Ishikawa (cell line): ENCODE measurements at regions not wholly inside any gene's neighbourhood (a gene's known extent, or its start where the extent isn't known, plus 50 kb on each side); places are given as distances from the start of the nearest gene placed in this dataset.

ENCODE experiments used
- CEBPB ChIP-seq: IDR thresholded peaks from 2 replicates; pipeline ENCODE4 v1.6.1; 2012
- CREB1 ChIP-seq: IDR thresholded peaks from 2 replicates; pipeline ENCODE4 v1.6.1; 2012; ENCODE audit warnings: low read depth
- EGR1 ChIP-seq: IDR thresholded peaks from 2 replicates; pipeline ENCODE4 v1.6.1; 2012
- EP300 ChIP-seq: IDR thresholded peaks from 2 replicates; pipeline ENCODE4 v1.6.1; 2012; ENCODE audit warnings: borderline replicate concordance
- FOXM1 ChIP-seq: IDR thresholded peaks from 2 replicates; pipeline ENCODE4 v1.6.1; 2012; ENCODE audit warnings: low read depth, borderline replicate concordance
- MAX ChIP-seq: IDR thresholded peaks from 2 replicates; pipeline ENCODE4 v1.6.1; 2012
- NFIC ChIP-seq: IDR thresholded peaks from 2 replicates; pipeline ENCODE4 v1.6.1; 2012
- RAD21 ChIP-seq: IDR thresholded peaks from 2 replicates; pipeline ENCODE4 v1.6.1; 2012; ENCODE audit warnings: low read depth
- REST ChIP-seq: IDR thresholded peaks from 2 replicates; pipeline ENCODE4 v1.6.1; 2012; ENCODE audit warnings: low read depth, mild to moderate bottlenecking
- TAF1 ChIP-seq: IDR thresholded peaks from 2 replicates; pipeline ENCODE4 v1.6.1; 2012; ENCODE audit warnings: low read depth, mild to moderate bottlenecking
- TEAD4 ChIP-seq: IDR thresholded peaks from 2 replicates; pipeline ENCODE4 v1.6.1; 2012
- USF1 ChIP-seq: IDR thresholded peaks from 2 replicates; pipeline ENCODE4 v1.6.1; 2012
- YY1 ChIP-seq: IDR thresholded peaks from 2 replicates; pipeline ENCODE4 v1.6.1; 2012; ENCODE audit warnings: low read depth

- no peak for TF ChIP-seq CEBPB
- TF ChIP-seq EP300 = no peak
- TF ChIP-seq TAF1 = no peak
- no peak for TF ChIP-seq EGR1
- no peak for TF ChIP-seq REST
- TF ChIP-seq TEAD4 = no peak
- no peak for TF ChIP-seq CREB1
- TF ChIP-seq NFIC = no peak
- TF ChIP-seq MAX = no peak
- TF ChIP-seq USF1 = no peak
- TF ChIP-seq RAD21 = no peak
- TF ChIP-seq YY1 = no peak
- TF ChIP-seq FOXM1 = no peak
These were observed 713.7 kb downstream of the DSC3 start for GRCh38 chr18:30328839-30329238.
